ENCODE measurements at regions not wholly inside any gene's neighbourhood (a gene's known extent, or its start where the extent isn't known, plus 50 kb on each side); places are given as distances from the start of the nearest gene placed in this dataset.

GRCh38 chr14:28406196-28406595, 360.4 kb upstream of the FOXG1 start:
- TF ChIP-seq, protein P1, sequence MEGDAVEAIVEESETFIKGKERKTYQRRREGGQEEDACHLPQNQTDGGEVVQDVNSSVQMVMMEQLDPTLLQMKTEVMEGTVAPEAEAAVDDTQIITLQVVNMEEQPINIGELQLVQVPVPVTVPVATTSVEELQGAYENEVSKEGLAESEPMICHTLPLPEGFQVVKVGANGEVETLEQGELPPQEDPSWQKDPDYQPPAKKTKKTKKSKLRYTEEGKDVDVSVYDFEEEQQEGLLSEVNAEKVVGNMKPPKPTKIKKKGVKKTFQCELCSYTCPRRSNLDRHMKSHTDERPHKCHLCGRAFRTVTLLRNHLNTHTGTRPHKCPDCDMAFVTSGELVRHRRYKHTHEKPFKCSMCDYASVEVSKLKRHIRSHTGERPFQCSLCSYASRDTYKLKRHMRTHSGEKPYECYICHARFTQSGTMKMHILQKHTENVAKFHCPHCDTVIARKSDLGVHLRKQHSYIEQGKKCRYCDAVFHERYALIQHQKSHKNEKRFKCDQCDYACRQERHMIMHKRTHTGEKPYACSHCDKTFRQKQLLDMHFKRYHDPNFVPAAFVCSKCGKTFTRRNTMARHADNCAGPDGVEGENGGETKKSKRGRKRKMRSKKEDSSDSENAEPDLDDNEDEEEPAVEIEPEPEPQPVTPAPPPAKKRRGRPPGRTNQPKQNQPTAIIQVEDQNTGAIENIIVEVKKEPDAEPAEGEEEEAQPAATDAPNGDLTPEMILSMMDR (IDR thresholded peaks at IDR 0.05): no peak
- no peak for TF ChIP-seq POLR2A (IDR thresholded peaks at IDR 0.05)

Measured in heart left ventricle (tissue), 13 donors.